AG04450 (cell line): ENCODE measurements at regions not wholly inside any gene's neighbourhood (a gene's known extent, or its start where the extent isn't known, plus 50 kb on each side); places are given as distances from the start of the nearest gene placed in this dataset.

ENCODE experiments used
- CTCF ChIA-PET: fragments of 300-600, 350-600 bp; formaldehyde crosslinking; extraction: SDS; loops from one replicate; lab custom pipeline; 2022; ENCODE audit warnings: antibody characterized with exemption, inconsistent platforms; lab: Charles Lee
- POLR2A ChIA-PET: fragments of 350-600 bp; formaldehyde crosslinking; extraction: SDS; loops from one replicate; lab custom pipeline; 2021; ENCODE audit warnings: antibody characterized with exemption, inconsistent platforms; lab: Yijun Ruan, JAX
- DNase-seq: peaks from one replicate; pipeline ENCODE4 v3.0.0-alpha.2; 2011; ENCODE audit warnings: low read depth, low spot score
- H3K27ac ChIP-seq: one replicate; pipeline ENCODE4 v1.5.1; 2012; ENCODE audit warnings: low read depth, low read length, control low read depth
- H3K27me3 ChIP-seq: one replicate; pipeline ENCODE4 v1.6.0; 2012; ENCODE audit warnings: low read length; ENCODE audit not compliant: control insufficient read depth, insufficient read depth
- H3K4me3 ChIP-seq: 2 replicates; pipeline ENCODE4 v1.5.1; 2011; ENCODE audit warnings: mild to moderate bottlenecking, low read depth, low read length, control low read depth
- H3K9me3 ChIP-seq: 2 replicates; pipeline ENCODE4 v1.5.1; 2012; ENCODE audit warnings: low read length; ENCODE audit not compliant: control insufficient read depth, insufficient read depth
- CTCF ChIP-seq: IDR thresholded peaks from 2 replicates; pipeline ENCODE4 v1.5.1; 2011; ENCODE audit warnings: low read depth, low read length, control low read depth, inconsistent platforms

- Histone ChIP-seq H3K27me3 (no peaks in the 10 kb centered on the region), H3K9me3 (no peaks in the 10 kb centered on the region), H3K4me3 (no peak overlapping the region), H3K27ac (no peak overlapping the region)
- ChIA-PET POLR2A (no interaction called here), CTCF (interaction anchor here (0.6 to 4.6 kb wide), 7 partner anchors 12 to 718 kb away, joined by 3 to 48 read pairs (median 5); no protein-coding TSS in a partner anchor)
- DNase-seq: no peak
- peak; percentile 61 for TF ChIP-seq CTCF
Measured at GRCh38 chr12:41663598-41664265, 475.6 kb downstream of the PDZRN4 start.

GRCh38 chr12:41661141-41661765 lies 473.1 kb downstream of the PDZRN4 start:
- Histone ChIP-seq H3K9me3 (no peaks in the 10 kb centered on the region), H3K4me3 (no peak overlapping the region), H3K27me3 (no peaks in the 10 kb centered on the region), H3K27ac (no peak overlapping the region)
- ChIA-PET POLR2A (no interaction called here), CTCF (interaction anchor here (4.6 kb wide), 1 partner anchor 385 kb away, joined by 48 read pairs; no protein-coding TSS in a partner anchor)
- no peak for DNase-seq
- no peak for TF ChIP-seq CTCF

- Histone ChIP-seq H3K9me3 (no peaks in the 10 kb centered on the region), H3K4me3 (no peak overlapping the region), H3K27ac (no peak overlapping the region), H3K27me3 (no peaks in the 10 kb centered on the region)
- TF ChIP-seq CTCF: no peak
- no peak for DNase-seq
- ChIA-PET POLR2A (no interaction called here), CTCF (no interaction called here)
Measured at GRCh38 chr12:41656454-41656853, 468.3 kb downstream of the PDZRN4 start.

GRCh38 chr12:41653386-41654326 lies 465.5 kb downstream of the PDZRN4 start:
- H3K4me3 ChIP-seq: no peak overlapping the region
- no peak for TF ChIP-seq CTCF
- no peak overlapping the region for H3K27ac ChIP-seq
- no peaks in the 10 kb centered on the region for H3K9me3 ChIP-seq
- DNase-seq: no peak
- CTCF ChIA-PET: no interaction called here
- H3K27me3 ChIP-seq: no peaks in the 10 kb centered on the region
- POLR2A ChIA-PET: no interaction called here
